Heart right ventricle (tissue), 16 donors: ENCODE measurements at regions not wholly inside any gene's neighbourhood (a gene's known extent, or its start where the extent isn't known, plus 50 kb on each side); places are given as distances from the start of the nearest gene placed in this dataset.

ENCODE experiments used
- ATAC-seq, 8 donors: fragments of 200-7000 bp; cut with Tn5 transposase; one replicate each; pipeline ENCODE4 v1.9.1; 2020; ENCODE audit warnings: mild to moderate bottlenecking in 8 of 8, moderate library complexity in 8 of 8, moderate number of reproducible peaks in 1 of 8
- DNase-seq, 2 donors: peaks; one replicate each; pipeline ENCODE4 v3.0.0-alpha.2; 2020
- H3K27ac ChIP-seq, 10 donors: fragments of 200-600 bp; sonication (generic) in 2 of 10; one replicate each; pipeline versions ENCODE4 v1.5.0 to v1.8.0; 2020 to 2022; ENCODE audit warnings: mild to moderate bottlenecking in 3 of 10
- H3K27me3 ChIP-seq, 7 donors: fragments of 200-600 bp; one replicate each; pipeline ENCODE4 v1.8.0; 2021 to 2022; ENCODE audit warnings: mild to moderate bottlenecking in 2 of 7
- H3K36me3 ChIP-seq, 9 donors: fragments of 200-600 bp; sonication (generic) in 1 of 9; one replicate each; pipeline versions ENCODE4 v1.5.0 to v1.8.0; 2020 to 2022; ENCODE audit warnings: mild to moderate bottlenecking in 2 of 9
- H3K4me1 ChIP-seq, 9 donors: fragments of 200-600 bp; sonication (generic) in 1 of 9; one replicate each; pipeline versions ENCODE4 v1.5.0 to v1.8.0; 2020 to 2022; ENCODE audit warnings: mild to moderate bottlenecking in 4 of 9
- H3K4me3 ChIP-seq, 10 donors: fragments of 200-600 bp; sonication (generic) in 2 of 10; one replicate each; pipeline versions ENCODE4 v1.5.0 to v1.8.0; 2020 to 2022; ENCODE audit warnings: mild to moderate bottlenecking in 7 of 10, moderate library complexity in 2 of 10
- H3K9me3 ChIP-seq, 11 donors: fragments of 200-600 bp in 10 of 11; sonication (generic) in 2 of 11; one replicate each; pipeline versions ENCODE4 v1.5.0 to v1.8.0; 2013 to 2022; ENCODE audit warnings: mild to moderate bottlenecking in 2 of 11, control low read depth in 1 of 11, moderate library complexity in 1 of 11
- CTCF ChIP-seq, 9 donors: fragments of 200-600 bp; sonication (generic) in 2 of 9; IDR thresholded peaks; one replicate each; pipeline versions ENCODE4 v1.5.0 to v1.8.0; 2021 to 2022; ENCODE audit warnings: antibody characterized with exemption in 9 of 9, mild to moderate bottlenecking in 5 of 9, moderate library complexity in 1 of 9
- WGBS, 2 donors: extraction: QIAGEN DNeasy Blood & Tissue Kit; methylation state at CpG; one replicate each; pipeline ENCODE4 v1.1.7; 2013; ENCODE audit warnings: inconsistent platforms in 1 of 2; 5-methylcytosine and 5-hydroxymethylcytosine counted together
- intact Hi-C, 10 donors: fragments of 100-400 bp; cut with DNase I; formaldehyde crosslinking; loops; one replicate each; pipeline versions ENCODE4 v1.11.1 to v1.14.2; 2022
- donor health status: Arrhythmogenic right ventricular cardiomyopathy.
- donor health status: ischemic (EF 13 %, LVEDD 7.1; RV severe dilation, severe dysfunction).
- donor health status: healthy with polysubstance abuse.
- donor health status: DM: no; HTN: yes; CAD: no.
- donor health status: DM: no; HTN: no; CAD: no.
- donor health status: ischemic (EF 25% LVEDD 6.9; RV normal size, moderate dysfunction).
- donor health status: ischemic (EF 25% LVEDD 5.7; RV mildly dilated, moderate dysfunction).
- donor health status: healthy.
- donor health status: DM: yes; HTN: yes; CAD: no.
- donor health status: Ischemic cardiomyopathy.
- donor health status: ischemic (EF 35%, LVEDD 5.7; RV mildly dilated, moderate dysfunction).
- donor health status: nonischemic (EF 11% LVEDD 7.7; RV severe dilation, severe dysfunction).
- donor health status: DM: yes; HTN: yes; CAD: no.
- donor health status: PGD.
- donor health status: ischemic (EF 29% LVEDD 5.4; RV normal size, mild dysfunction).
- donor health status: nonischemic (EF 23%, LVEDD 6.1; RV moderate dilation, normal function).

- TF ChIP-seq CTCF (IDR thresholded peaks at IDR 0.05), result no peak
- H3K36me3 ChIP-seq, result no peaks in the 10 kb centered on the region
- H3K27me3 ChIP-seq, result no peaks in the 10 kb centered on the region
- WGBS, 2 donors, result 77 to 79% methylated on average over 2 of the region's 2 CpGs
- H3K4me1 ChIP-seq, result no peaks in the 10 kb centered on the region
- no peak overlapping the region for H3K27ac ChIP-seq
- H3K4me3 ChIP-seq, result no peak overlapping the region
- DNase-seq (no peak), ATAC-seq (no peak)
- intact Hi-C loops, result no loop called here
- no peaks in the 10 kb centered on the region for H3K9me3 ChIP-seq
Observed at GRCh38 chr10:28777911-28778310, 100.6 kb downstream of the BAMBI start.

GRCh38 chr10:28778524-28778923 lies 101.2 kb downstream of the BAMBI start:
- Histone ChIP-seq H3K27ac (no peak overlapping the region), H3K36me3 (no peaks in the 10 kb centered on the region), H3K4me3 (no peak overlapping the region), H3K27me3 (no peaks in the 10 kb centered on the region), H3K9me3 (no peaks in the 10 kb centered on the region), H3K4me1 (no peaks in the 10 kb centered on the region)
- 70 to 86% methylated on average over 2 of the region's 2 CpGs for WGBS, 2 donors
- DNase-seq (no peak), ATAC-seq (no peak)
- no peak for TF ChIP-seq CTCF (IDR thresholded peaks at IDR 0.05)
- intact Hi-C loops, result no loop called here

GRCh38 chr10:28781296-28781695 lies 104.0 kb downstream of the BAMBI start:
- no peak for TF ChIP-seq CTCF (IDR thresholded peaks at IDR 0.05)
- intact Hi-C loops, result no loop called here
- no peaks in the 10 kb centered on the region for H3K9me3 ChIP-seq
- no peaks in the 10 kb centered on the region for H3K4me1 ChIP-seq
- WGBS, 2 donors, result 91% methylated on average over 5 of the region's 5 CpGs
- H3K4me3 ChIP-seq, result no peak overlapping the region
- H3K36me3 ChIP-seq, result no peaks in the 10 kb centered on the region
- ATAC-seq (no peak), DNase-seq (no peak)
- H3K27ac ChIP-seq, result no peak overlapping the region
- H3K27me3 ChIP-seq, result no peaks in the 10 kb centered on the region

GRCh38 chr10:28783087-28783486 lies 105.8 kb downstream of the BAMBI start:
- Histone ChIP-seq H3K4me3 (no peak overlapping the region), H3K36me3 (no peaks in the 10 kb centered on the region), H3K27me3 (peaks cover 0 to 4% (median 0%) of the 10 kb centered on the region in 7 donors), H3K27ac (no peak overlapping the region), H3K4me1 (no peaks in the 10 kb centered on the region), H3K9me3 (no peaks in the 10 kb centered on the region)
- ATAC-seq (no peak), DNase-seq (no peak)
- WGBS, 2 donors, result 75 to 77% methylated on average over 5 of the region's 5 CpGs
- TF ChIP-seq CTCF (IDR thresholded peaks at IDR 0.05), result no peak
- intact Hi-C loops, result no loop called here

GRCh38 chr10:28785018-28785417 lies 107.7 kb downstream of the BAMBI start:
- H3K27ac ChIP-seq, result no peak overlapping the region
- 52 to 54% methylated on average over 5 of the region's 5 CpGs for WGBS, 2 donors
- H3K9me3 ChIP-seq, result no peaks in the 10 kb centered on the region
- no peaks in the 10 kb centered on the region for H3K36me3 ChIP-seq
- peaks cover 0 to 5% (median 0%) of the 10 kb centered on the region in 9 donors for H3K4me1 ChIP-seq
- H3K27me3 ChIP-seq, result peaks cover 0 to 4% (median 0%) of the 10 kb centered on the region in 7 donors
- H3K4me3 ChIP-seq, result no peak overlapping the region
- DNase-seq (no peak), ATAC-seq (no peak)
- intact Hi-C loops, result no loop called here
- TF ChIP-seq CTCF (IDR thresholded peaks at IDR 0.05), result no peak
